K562 (cell line): ENCODE measurements at regions not wholly inside any gene's neighbourhood (a gene's known extent, or its start where the extent isn't known, plus 50 kb on each side); places are given as distances from the start of the nearest gene placed in this dataset.

Experiments used
- ATAC-seq: fragments of 200-7000 bp; cut with Tn5 transposase; 3 replicates; pipeline ENCODE4 v1.9.1; 2020; ENCODE audit warnings: moderate library complexity
- BruUV-seq: library from RNA; stranded (reverse); fragments of 400-500 nt; replicated peaks from 2 replicates; lab custom pipeline; 2021; lab: Mats Ljungman, UMichigan
- CTCF ChIA-PET: fragments of 300-600 bp; formaldehyde crosslinking; extraction: SDS; loops from one replicate; lab custom pipeline; 2021; ENCODE audit warnings: low intra/inter-chr PET ratio; lab: Yijun Ruan, JAX
- POLR2A ChIA-PET: fragments of 300-600, 350-650 bp; sonication (Branson Sonifier 250); formaldehyde crosslinking; extraction: SDS; loops from one replicate; lab custom pipeline; 2021; ENCODE audit warnings: antibody characterized with exemption, inconsistent platforms; lab: Yijun Ruan, JAX
- DNase-seq, 4 experiments: peaks; one replicate each; pipeline versions ENCODE4 v3.0.0 to v3.0.0-alpha.2; 2011 to 2018; ENCODE audit warnings: low spot score in 3 of 4, mixed read lengths in 3 of 4; ENCODE audit errors: extremely low read depth in 1 of 4
- FAIRE-seq: peaks from 2 replicates; lab custom pipeline; 2011; peaks lifted over from hg19 to GRCh38; lab: Jason Lieb, UNC
- H2AFZ ChIP-seq: 2 replicates; pipeline ENCODE4 v1.6.0; 2011; ENCODE audit warnings: low read depth, low read length, control low read depth, inconsistent platforms
- H3K27ac ChIP-seq: fragments of 200-600 bp; 3 replicates; pipeline ENCODE4 v1.8.0; 2011; ENCODE audit warnings: low read depth, mild to moderate bottlenecking, control low read depth, inconsistent platforms, low read length, moderate library complexity, mixed read lengths; ENCODE audit errors: extremely low read depth
- H3K27me3 ChIP-seq, 2 experiments: fragments of 300-600 bp in 1 of 2; 2 replicates in 1 of 2; 3 replicates in 1 of 2; pipeline versions ENCODE4 v1.6.0 to v1.8.0; 2011; ENCODE audit warnings: inconsistent platforms in 2 of 2, low read length in 2 of 2, mild to moderate bottlenecking in 1 of 2, mixed read lengths in 1 of 2, moderate library complexity in 1 of 2; ENCODE audit not compliant: control insufficient read depth in 2 of 2, insufficient read depth in 2 of 2
- H3K36me3 ChIP-seq: fragments of 300-600 bp; 3 replicates; pipeline ENCODE4 v1.8.0; 2011; ENCODE audit warnings: mild to moderate bottlenecking, low read length, inconsistent platforms; ENCODE audit not compliant: control insufficient read depth, insufficient read depth
- H3K4me1 ChIP-seq, 2 experiments: fragments of 200-600 bp in 1 of 2; replicated peaks in 1 of 2; 2 replicates in 1 of 2; 3 replicates in 1 of 2; pipeline versions ENCODE4 v1.5.1 to v1.8.0; 2011; ENCODE audit warnings: inconsistent platforms in 2 of 2, low read length in 2 of 2, mild to moderate bottlenecking in 1 of 2, mixed read lengths in 1 of 2, moderate library complexity in 1 of 2; ENCODE audit not compliant: control insufficient read depth in 2 of 2, insufficient read depth in 2 of 2
- H3K4me2 ChIP-seq: 2 replicates; pipeline ENCODE4 v1.6.1; 2011; ENCODE audit warnings: low read length, control low read depth, inconsistent platforms, mixed read lengths; ENCODE audit not compliant: insufficient read depth
- H3K4me3 ChIP-seq: fragments of 200-600 bp; sonication (generic), shearing (Covaris generic); 2 replicates; pipeline ENCODE4 v1.5.1; 2016; ENCODE audit warnings: control low read depth, inconsistent platforms
- H3K79me2 ChIP-seq: fragments of 200-600 bp; 3 replicates; pipeline ENCODE4 v1.8.0; 2011; ENCODE audit warnings: low read length, inconsistent platforms; ENCODE audit not compliant: control insufficient read depth, insufficient read depth
- H3K9ac ChIP-seq, 2 experiments: 2 replicates each; pipeline versions ENCODE4 v1.6.0 to v1.6.1; 2011; ENCODE audit warnings: low read depth in 2 of 2, low read length in 2 of 2, control low read depth in 1 of 2, inconsistent platforms in 1 of 2, mild to moderate bottlenecking in 1 of 2, mixed read lengths in 1 of 2; ENCODE audit not compliant: insufficient read depth in 1 of 2
- H3K9me1 ChIP-seq: one replicate; pipeline ENCODE4 v1.6.0; 2011; ENCODE audit warnings: inconsistent platforms, mild to moderate bottlenecking, low read length, moderate library complexity; ENCODE audit not compliant: control insufficient read depth, insufficient read depth
- H3K9me3 ChIP-seq: replicated peaks from 2 replicates; pipeline ENCODE4 v1.5.1; 2011; ENCODE audit warnings: low read depth, low read length, inconsistent platforms; ENCODE audit not compliant: control insufficient read depth, insufficient read depth
- H4K20me1 ChIP-seq: replicated peaks from 2 replicates; pipeline ENCODE4 v1.6.1; 2011; ENCODE audit warnings: low read length, inconsistent platforms, mixed read lengths; ENCODE audit not compliant: control insufficient read depth, insufficient read depth
- ADNP ChIP-seq: fragments of 200-800 bp; sonication (Bioruptor generic); IDR thresholded peaks from 2 replicates; pipeline ENCODE4 v1.6.1; 2016; ENCODE audit warnings: missing genetic modification characterization, missing compliant biosample characterization
- ERF ChIP-seq: fragments of 450-650 bp; formaldehyde crosslinking; IDR thresholded peaks from 2 replicates; pipeline ENCODE4 v1.4.0; 2020; ENCODE audit warnings: mild to moderate bottlenecking, mixed read lengths
- MEF2A ChIP-seq: IDR thresholded peaks from 2 replicates; pipeline ENCODE4 v1.6.1; 2011; ENCODE audit warnings: low read depth, mild to moderate bottlenecking, low read length, moderate library complexity; ENCODE audit not compliant: control insufficient read depth
- MTA3 ChIP-seq: fragments of 450-650 bp; formaldehyde crosslinking; IDR thresholded peaks from 2 replicates; pipeline ENCODE4 v1.6.1; 2017; ENCODE audit warnings: mild to moderate bottlenecking, borderline replicate concordance
- NONO ChIP-seq, 2 experiments: fragments of 200-400 bp in 1 of 2; fragments of 450-650 bp in 1 of 2; formaldehyde crosslinking in 1 of 2; IDR thresholded peaks; 2 replicates each; pipeline ENCODE4 v1.6.1; 2017; ENCODE audit warnings: low read depth in 2 of 2, mild to moderate bottlenecking in 2 of 2, moderate library complexity in 2 of 2, low read length in 1 of 2
- NR2C2 ChIP-seq, 2 experiments: fragments of 200-800 bp in 1 of 2; sonication (Bioruptor generic) in 1 of 2; sonication (generic) in 1 of 2; formaldehyde crosslinking in 1 of 2; IDR thresholded peaks; 2 replicates each; pipeline versions ENCODE4 v1.6.1 to v1.8.0; 2016 to 2022; ENCODE audit warnings: mild to moderate bottlenecking in 1 of 2, missing compliant biosample characterization in 1 of 2, missing genetic modification characterization in 1 of 2, missing genetic modification reagents in 1 of 2
- PCBP2 ChIP-seq: fragments of 200-400 bp; formaldehyde crosslinking; IDR thresholded peaks from 2 replicates; pipeline ENCODE4 v1.6.1; 2018; ENCODE audit warnings: low read length, low read depth, mild to moderate bottlenecking, moderate library complexity; ENCODE audit not compliant: poor library complexity, severe bottlenecking
- RUNX1 ChIP-seq: sonication (generic); IDR thresholded peaks from 2 replicates; pipeline ENCODE4 v1.6.1; 2016; ENCODE audit warnings: antibody characterized with exemption, low read depth
- SIRT6 ChIP-seq: IDR thresholded peaks from one replicate; pipeline ENCODE4 v1.6.1; 2012; ENCODE audit warnings: low read depth, mild to moderate bottlenecking, control low read depth, inconsistent platforms, low read length, moderate library complexity
- SMAD3 ChIP-seq: fragments of 450-650 bp; formaldehyde crosslinking; conservative IDR thresholded peaks from 2 replicates; pipeline ENCODE4 v1.4.0; 2020; ENCODE audit warnings: mild to moderate bottlenecking
- SMARCC2 ChIP-seq: fragments of 450-650 bp; IDR thresholded peaks from 2 replicates; pipeline ENCODE4 v1.6.1; 2017; ENCODE audit warnings: antibody characterized with exemption, moderate library complexity, mild to moderate bottlenecking, low read depth
- SREBF2 ChIP-seq: sonication (generic); formaldehyde crosslinking; IDR thresholded peaks from 2 replicates; pipeline ENCODE4 v1.4.0; 2020; ENCODE audit warnings: mild to moderate bottlenecking, missing genetic modification reagents
- TSC22D4 ChIP-seq: fragments of 450-650 bp; IDR thresholded peaks from 2 replicates; pipeline ENCODE4 v1.6.1; 2016; ENCODE audit warnings: missing genetic modification characterization, missing biosample characterization, control low read depth
- ZFX ChIP-seq: sonication (generic); formaldehyde crosslinking; IDR thresholded peaks from 2 replicates; pipeline ENCODE4 v1.8.0; 2022; ENCODE audit warnings: mild to moderate bottlenecking, missing genetic modification reagents, moderate library complexity
- ZNF561 ChIP-seq: fragments of 450-650 bp; formaldehyde crosslinking; conservative IDR thresholded peaks from 2 replicates; pipeline ENCODE4 v1.4.0; 2020; ENCODE audit warnings: mild to moderate bottlenecking, moderate library complexity
- ZNF707 ChIP-seq: fragments of 250-450 bp; sonication (Bioruptor Pico); conservative IDR thresholded peaks from 2 replicates; pipeline ENCODE4 v1.8.0; 2022; ENCODE audit warnings: inconsistent platforms, mild to moderate bottlenecking, moderate library complexity
- ZNF778 ChIP-seq: fragments of 450-650 bp; formaldehyde crosslinking; IDR thresholded peaks from 2 replicates; pipeline ENCODE4 v1.4.0; 2020; ENCODE audit warnings: mild to moderate bottlenecking, moderate library complexity
- WGBS: fragments of 100-300 bp; shearing (Covaris generic); methylation state at CpG from one replicate; pipeline ENCODE4 v1.1.6; 2016; ENCODE audit warnings: low coverage, mixed read lengths; ENCODE audit not compliant: insufficient coverage; ENCODE audit errors: missing lambda C conversion rate; 5-methylcytosine and 5-hydroxymethylcytosine counted together
- in situ Hi-C: fragments of 300-500 bp; cut with MboI; formaldehyde crosslinking; loops from 4 replicates; pipeline ENCODE4 v1.15.0; 2018; ENCODE audit warnings: inconsistent platforms, mixed read lengths
- intact Hi-C: fragments of 100-400 bp; cut with micrococcal nuclease; formaldehyde crosslinking; loops from 2 replicates; pipeline ENCODE4 v1.14.2; 2022
- TF ChIP-seq, protein P1 (sequence below): sonication (generic); formaldehyde crosslinking; IDR thresholded peaks from 2 replicates; pipeline ENCODE4 v1.8.0; 2022; ENCODE audit warnings: mild to moderate bottlenecking, missing genetic modification reagents

DNA sequence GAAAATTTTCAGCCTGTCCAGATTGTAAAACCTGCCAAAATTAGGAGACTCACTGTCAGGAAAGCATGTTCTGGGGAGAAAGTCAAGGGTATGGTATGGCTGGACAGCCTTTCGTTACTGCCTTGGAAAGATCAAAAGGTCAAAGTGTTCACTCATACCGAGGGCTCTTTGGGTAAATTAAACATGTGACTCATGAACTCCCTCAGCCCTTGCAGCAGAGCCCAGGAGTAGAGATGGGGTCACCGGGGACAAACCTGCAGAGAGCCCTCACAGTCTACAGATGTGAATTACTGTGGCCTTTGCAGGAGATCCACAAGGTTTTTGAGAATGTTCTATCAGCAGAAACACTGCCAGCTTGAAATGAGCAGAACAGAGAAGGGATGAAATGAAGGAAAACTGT lies 275.7 kb downstream of the KLF6 start:
- no peak overlapping the region for H3K4me3 ChIP-seq
- H3K36me3 ChIP-seq, result no peaks in the 10 kb centered on the region
- no peak overlapping the region for H3K9ac ChIP-seq
- intact Hi-C loops (no loop called here), in situ Hi-C loops (no loop called here)
- peaks cover 0 to 8% of the 10 kb centered on the region in 2 experiments; a peak in 2 of 5 replicates for H3K27me3 ChIP-seq
- CTCF ChIA-PET, result no interaction called here
- no peaks in the 10 kb centered on the region for H3K79me2 ChIP-seq
- H3K9me1 ChIP-seq, result no peaks in the 10 kb centered on the region
- no peak for DNase-seq
- no peak overlapping the region for H2AFZ ChIP-seq
- H4K20me1 ChIP-seq, result no peaks in the 10 kb centered on the region
- no peak overlapping the region for H3K27ac ChIP-seq
- 0% methylated on average over 3 of the region's 3 CpGs for WGBS
- POLR2A ChIA-PET, result no interaction called here
- no peaks in the 10 kb centered on the region for H3K9me3 ChIP-seq
- BruUV-seq, result no TSS peak
- H3K4me2 ChIP-seq, result no peak overlapping the region
- no peaks in the 10 kb centered on the region for H3K4me1 ChIP-seq
- TF ChIP-seq NR2C2 (CRISPR knock-in tag; IDR thresholded peaks at IDR 0.05) (no peak), NR2C2 (tag; IDR thresholded peaks at IDR 0.05) (0 out of 2 replicates have a peak, but pooled peaks have one; percentile 22), ZFX (no peak)
- TF ChIP-seq, all 486 proteins: peak for 1
- ATAC-seq (no peak), FAIRE-seq (no peak)

DNA sequence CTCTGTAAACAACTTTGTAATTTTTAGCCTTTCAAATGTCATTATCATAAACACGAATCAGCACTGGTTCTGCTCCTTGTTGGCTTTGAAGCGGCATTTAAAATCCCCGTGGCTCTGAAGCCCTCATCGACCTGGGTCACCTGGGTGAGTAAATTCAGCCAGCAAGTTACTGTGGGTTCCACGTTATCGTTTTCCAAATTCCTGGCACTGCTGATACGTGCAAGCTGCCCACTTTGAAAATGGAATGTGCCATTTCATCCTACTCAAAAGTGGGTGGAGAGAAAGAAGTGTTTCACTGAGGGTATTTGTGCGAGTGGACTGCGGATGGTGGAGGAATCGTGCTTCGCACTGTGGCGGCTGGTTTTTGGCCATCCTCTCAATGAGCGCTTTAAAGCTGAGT lies 281.7 kb downstream of the KLF6 start:
- ChIA-PET CTCF (no interaction called here), POLR2A (no interaction called here)
- in situ Hi-C loops, result no loop called here
- BruUV-seq, result no TSS peak
- Histone ChIP-seq H3K4me2 (no peak overlapping the region), H3K4me3 (no peak overlapping the region), H3K27ac (no peak overlapping the region), H3K4me1 (no peaks in the 10 kb centered on the region), H3K27me3 (peaks cover 2 to 10% of the 10 kb centered on the region in 2 experiments; a peak in 3 of 5 replicates), H3K79me2 (no peaks in the 10 kb centered on the region), H4K20me1 (0 out of 2 replicates have a peak, but pooled peaks cover 9% of the 10 kb centered on the region), H3K36me3 (no peaks in the 10 kb centered on the region), H2AFZ (no peak overlapping the region), H3K9ac (no peak overlapping the region), H3K9me1 (no peaks in the 10 kb centered on the region), H3K9me3 (no peaks in the 10 kb centered on the region)
- 15% methylated on average over 13 of the region's 13 CpGs for WGBS
- DNase-seq (no peak), ATAC-seq (no peak), FAIRE-seq (no peak)
- intact Hi-C loops, result no loop called here
- TF ChIP-seq TSC22D4 (tag) (no peak), ZNF707 (CRISPR knock-in tag) (no peak), SMARCC2 (no peak), RUNX1 (no peak), SIRT6 (no peak), ERF (no peak), ZNF561 (no peak), SMAD3 (no peak), ZNF778 (CRISPR knock-in tag) (no peak), SREBF2 (no peak), MTA3 (no peak), MEF2A (no peak), PCBP2 (no peak), NONO (IDR thresholded peaks at IDR 0.05; ENCODE audit: low read depth in 2 of 2, low read length in 1 of 2) (no peak), ADNP (no peak)
- TF ChIP-seq, protein P1, sequence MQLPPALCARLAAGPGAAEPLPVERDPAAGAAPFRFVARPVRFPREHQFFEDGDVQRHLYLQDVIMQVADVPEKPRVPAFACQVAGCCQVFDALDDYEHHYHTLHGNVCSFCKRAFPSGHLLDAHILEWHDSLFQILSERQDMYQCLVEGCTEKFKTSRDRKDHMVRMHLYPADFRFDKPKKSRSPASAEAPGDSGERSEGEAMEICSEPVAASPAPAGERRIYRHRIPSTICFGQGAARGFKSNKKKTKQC (CRISPR knock-in tag), result no peak
